ENCODE measurements at regions not wholly inside any gene's neighbourhood (a gene's known extent, or its start where the extent isn't known, plus 50 kb on each side); places are given as distances from the start of the nearest gene placed in this dataset.

- TF ChIP-seq POLR2A (IDR thresholded peaks at IDR 0.05) (no peak), CTCF (IDR thresholded peaks at IDR 0.05) (no peak)
These were observed 569.7 kb upstream of the KCNMB2 start for GRCh38 chr3:177966493-177966892.

All from adrenal gland (tissue), 5 donors.